SH-SY5Y (cell line): ENCODE measurements at regions not wholly inside any gene's neighbourhood (a gene's known extent, or its start where the extent isn't known, plus 50 kb on each side); places are given as distances from the start of the nearest gene placed in this dataset.

Source experiments
- GATA2 ChIP-seq: IDR thresholded peaks from 2 replicates; pipeline ENCODE4 v1.6.1; 2011; ENCODE audit warnings: mild to moderate bottlenecking, low read depth, low read length
- GATA3 ChIP-seq: IDR thresholded peaks from 2 replicates; pipeline ENCODE4 v1.6.1; 2011; ENCODE audit warnings: low read depth, mild to moderate bottlenecking, low read length, moderate library complexity

DNA sequence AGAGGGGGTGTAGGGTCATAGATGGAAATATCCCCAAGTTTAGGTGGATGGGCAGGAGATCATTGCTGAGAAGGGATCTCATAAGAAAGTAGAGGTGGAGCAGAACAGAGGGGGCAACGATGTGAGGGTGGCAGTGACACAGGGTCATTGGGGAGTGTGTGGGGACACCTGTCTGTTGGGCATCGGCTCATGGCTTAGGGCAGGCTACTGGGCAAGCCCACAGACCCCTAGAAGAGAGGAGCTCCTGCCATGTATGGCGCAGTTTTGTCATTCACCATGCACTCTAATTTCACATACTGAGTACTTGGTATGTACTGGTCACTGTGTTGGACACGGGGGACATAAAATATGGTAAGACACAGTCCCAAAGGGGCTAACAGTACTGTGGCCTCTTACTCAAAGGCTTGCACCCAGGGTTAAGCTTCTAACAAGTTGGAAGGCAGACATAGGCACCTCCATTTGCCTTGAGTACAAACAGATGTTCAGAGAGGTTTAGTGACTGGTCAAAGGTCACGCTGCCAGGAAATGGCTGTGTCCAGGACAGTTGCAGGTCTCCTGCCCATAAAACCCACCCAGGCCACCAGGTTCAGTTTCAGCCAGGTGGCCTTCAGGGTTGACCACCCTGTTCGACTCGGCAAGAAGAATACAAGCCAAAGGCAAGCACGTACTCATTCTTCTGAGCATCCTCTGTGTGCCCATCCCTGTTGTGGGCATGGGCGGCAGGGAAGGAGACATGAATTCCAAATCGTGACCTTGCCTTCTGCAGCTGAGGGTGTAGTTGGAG, 580.2 kb downstream of the KCNJ18 start:
- TF ChIP-seq GATA2: no peak
- TF ChIP-seq GATA3: no peak
